Fibroblast of lung (primary cell): ENCODE measurements at regions not wholly inside any gene's neighbourhood (a gene's known extent, or its start where the extent isn't known, plus 50 kb on each side); places are given as distances from the start of the nearest gene placed in this dataset.

ENCODE experiments used
- DNase-seq, 2 donors: peaks; one replicate each; pipeline versions ENCODE4 v3.0.0 to v3.0.0-alpha.2; 2010; ENCODE audit warnings: low read depth in 2 of 2
- H2AFZ ChIP-seq: 2 replicates; pipeline ENCODE4 v1.5.1; 2012; ENCODE audit warnings: low read length, control low read depth, inconsistent platforms
- H3K27ac ChIP-seq: 2 replicates; pipeline ENCODE4 v1.5.1; 2011; ENCODE audit warnings: low read length, control low read depth; ENCODE audit not compliant: insufficient read depth
- H3K27me3 ChIP-seq: 2 replicates; pipeline ENCODE4 v1.5.1; 2011; ENCODE audit warnings: mild to moderate bottlenecking, low read length; ENCODE audit not compliant: control insufficient read depth, insufficient read depth
- H3K36me3 ChIP-seq: 2 replicates; pipeline ENCODE4 v1.5.1; 2011; ENCODE audit warnings: low read length; ENCODE audit not compliant: control insufficient read depth, insufficient read depth
- H3K4me1 ChIP-seq: 2 replicates; pipeline ENCODE4 v1.5.1; 2011; ENCODE audit warnings: low read length; ENCODE audit not compliant: control insufficient read depth, insufficient read depth; ENCODE audit errors: extremely low read depth
- H3K4me2 ChIP-seq: 2 replicates; pipeline ENCODE4 v1.5.1; 2011; ENCODE audit warnings: low read length, control low read depth; ENCODE audit not compliant: insufficient read depth; ENCODE audit errors: extremely low read depth
- H3K4me3 ChIP-seq, 4 experiments: fragments of 200-600 bp in 1 of 4; sonication (generic) in 1 of 4; replicated peaks in 1 of 4; 2 replicates each; pipeline ENCODE4 v1.5.1; 2011 to 2016; ENCODE audit warnings: low read length in 4 of 4, low read depth in 3 of 4, mild to moderate bottlenecking in 3 of 4, control low read depth in 2 of 4, inconsistent platforms in 1 of 4, mixed read lengths in 1 of 4; ENCODE audit not compliant: insufficient read depth in 1 of 4; ENCODE audit errors: control extremely low read depth in 1 of 4
- H3K79me2 ChIP-seq: 2 replicates; pipeline ENCODE4 v1.5.1; 2012; ENCODE audit warnings: mild to moderate bottlenecking, low read length, inconsistent platforms; ENCODE audit not compliant: control insufficient read depth, insufficient read depth
- H3K9ac ChIP-seq: 2 replicates; pipeline ENCODE4 v1.5.1; 2011; ENCODE audit warnings: mild to moderate bottlenecking, low read length, control low read depth; ENCODE audit not compliant: insufficient read depth
- H3K9me3 ChIP-seq: 2 replicates; pipeline ENCODE4 v1.5.1; 2012; ENCODE audit warnings: low read depth, low read length; ENCODE audit not compliant: control insufficient read depth, insufficient read depth
- H4K20me1 ChIP-seq: 2 replicates; pipeline ENCODE4 v1.5.1; 2011; ENCODE audit warnings: low read length; ENCODE audit not compliant: control insufficient read depth, insufficient read depth; ENCODE audit errors: extremely low read depth
- EZH2 ChIP-seq: IDR thresholded peaks from 2 replicates; pipeline ENCODE4 v1.5.1; 2012; ENCODE audit warnings: low read length, control low read depth, mild to moderate bottlenecking; ENCODE audit errors: missing control alignments
- TF ChIP-seq, protein P1 (sequence below), 2 donors: IDR thresholded peaks in 1 of 2; conservative IDR thresholded peaks in 1 of 2; 1 replicate in 1 of 2; 2 replicates in 1 of 2; pipeline ENCODE4 v1.5.1; 2011 to 2012; ENCODE audit warnings: low read length in 2 of 2, control low read depth in 1 of 2, inconsistent platforms in 1 of 2, low read depth in 1 of 2, mild to moderate bottlenecking in 1 of 2

DNA sequence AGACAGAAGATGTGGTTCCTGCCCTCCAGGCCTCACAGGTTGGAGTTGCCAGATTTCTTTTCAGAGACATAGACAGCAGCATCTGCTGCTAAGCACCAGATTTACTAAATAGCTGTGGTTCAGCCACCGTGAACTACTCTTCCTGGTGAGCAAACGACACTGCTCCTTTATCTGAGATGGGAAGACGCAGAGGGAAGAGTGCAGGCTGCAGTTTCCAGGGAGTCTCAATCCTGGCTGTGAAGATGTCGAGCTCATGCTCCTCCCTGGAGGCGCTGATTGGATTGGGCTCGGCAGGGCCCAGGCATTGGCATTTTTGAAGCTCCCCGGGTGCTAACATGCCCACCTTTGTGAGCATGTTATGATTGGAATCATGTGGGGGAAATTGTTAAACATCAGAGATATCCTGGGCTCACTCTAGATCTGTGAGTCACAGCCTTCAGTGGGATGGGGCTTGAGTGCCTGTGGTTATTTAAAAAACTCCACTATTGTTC lies 314.8 kb downstream of the TSN start:
- Histone ChIP-seq H4K20me1 (no peaks in the 10 kb centered on the region), H3K9me3 (no peaks in the 10 kb centered on the region), H3K27ac (no peak overlapping the region), H3K36me3 (no peaks in the 10 kb centered on the region), H2AFZ (no peak overlapping the region), H3K79me2 (no peaks in the 10 kb centered on the region), H3K27me3 (no peaks in the 10 kb centered on the region), H3K4me2 (no peak overlapping the region), H3K9ac (no peak overlapping the region), H3K4me3 (no peak overlapping the region), H3K4me1 (no peaks in the 10 kb centered on the region)
- peak in 1 of 2 donors; percentile 92 for DNase-seq
- no peak for TF ChIP-seq EZH2
- TF ChIP-seq, protein P1, sequence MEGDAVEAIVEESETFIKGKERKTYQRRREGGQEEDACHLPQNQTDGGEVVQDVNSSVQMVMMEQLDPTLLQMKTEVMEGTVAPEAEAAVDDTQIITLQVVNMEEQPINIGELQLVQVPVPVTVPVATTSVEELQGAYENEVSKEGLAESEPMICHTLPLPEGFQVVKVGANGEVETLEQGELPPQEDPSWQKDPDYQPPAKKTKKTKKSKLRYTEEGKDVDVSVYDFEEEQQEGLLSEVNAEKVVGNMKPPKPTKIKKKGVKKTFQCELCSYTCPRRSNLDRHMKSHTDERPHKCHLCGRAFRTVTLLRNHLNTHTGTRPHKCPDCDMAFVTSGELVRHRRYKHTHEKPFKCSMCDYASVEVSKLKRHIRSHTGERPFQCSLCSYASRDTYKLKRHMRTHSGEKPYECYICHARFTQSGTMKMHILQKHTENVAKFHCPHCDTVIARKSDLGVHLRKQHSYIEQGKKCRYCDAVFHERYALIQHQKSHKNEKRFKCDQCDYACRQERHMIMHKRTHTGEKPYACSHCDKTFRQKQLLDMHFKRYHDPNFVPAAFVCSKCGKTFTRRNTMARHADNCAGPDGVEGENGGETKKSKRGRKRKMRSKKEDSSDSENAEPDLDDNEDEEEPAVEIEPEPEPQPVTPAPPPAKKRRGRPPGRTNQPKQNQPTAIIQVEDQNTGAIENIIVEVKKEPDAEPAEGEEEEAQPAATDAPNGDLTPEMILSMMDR (conservative IDR thresholded peaks at IDR 0.05 in 1 of 2, IDR thresholded peaks at IDR 0.05 in 1 of 2; ENCODE audit: low read depth in 1 of 2, low read length in 2 of 2), result no peak

DNA sequence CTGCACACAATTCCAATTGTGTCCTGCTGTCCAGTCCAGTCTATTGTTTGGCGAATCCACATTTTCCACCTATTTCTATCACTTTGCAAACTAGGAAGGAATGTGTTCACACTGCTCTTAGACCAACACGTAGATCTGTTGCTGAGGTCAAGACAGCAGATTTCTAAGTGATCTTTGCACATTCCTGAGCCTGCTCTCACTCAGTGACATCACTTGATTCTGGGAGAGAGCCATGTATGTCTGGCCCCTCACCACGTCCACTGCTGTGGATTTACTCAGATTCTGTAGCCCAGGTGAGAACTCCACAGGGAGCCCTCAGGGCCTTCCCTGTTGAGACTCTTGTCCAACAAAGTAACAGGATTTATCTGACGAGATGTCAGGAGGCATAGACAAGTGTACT lies 317.2 kb downstream of the TSN start:
- Histone ChIP-seq H3K4me1 (no peaks in the 10 kb centered on the region), H3K9me3 (no peaks in the 10 kb centered on the region), H2AFZ (no peak overlapping the region), H3K27ac (no peak overlapping the region), H3K36me3 (no peaks in the 10 kb centered on the region), H3K9ac (no peak overlapping the region), H3K79me2 (no peaks in the 10 kb centered on the region), H3K4me2 (no peak overlapping the region), H4K20me1 (no peaks in the 10 kb centered on the region), H3K27me3 (no peaks in the 10 kb centered on the region), H3K4me3 (no peak overlapping the region)
- peak in 1 of 2 donors; percentile 92 for DNase-seq
- TF ChIP-seq, protein P1 (conservative IDR thresholded peaks at IDR 0.05 in 1 of 2, IDR thresholded peaks at IDR 0.05 in 1 of 2; ENCODE audit: low read depth in 1 of 2, low read length in 2 of 2), result no peak
- TF ChIP-seq EZH2, result no peak

DNA sequence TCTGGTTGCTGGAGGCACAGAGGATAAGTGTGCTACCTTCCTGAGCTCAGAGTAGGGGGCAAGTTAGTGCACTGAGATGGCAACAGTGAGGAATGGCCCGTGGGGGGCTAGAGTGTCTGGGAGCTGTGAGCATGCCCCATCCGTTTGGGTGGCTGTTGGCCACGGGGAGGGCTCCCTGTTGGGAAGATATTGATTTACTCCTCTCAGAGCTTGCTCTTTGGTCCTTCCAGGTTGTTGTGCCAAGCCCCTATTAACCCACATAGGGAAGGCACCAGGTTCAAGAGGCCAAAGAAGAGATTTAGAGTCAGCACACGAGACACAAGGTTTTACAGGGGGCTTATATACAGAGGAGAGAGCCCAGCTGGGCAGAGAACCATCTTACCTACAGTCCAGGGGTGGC lies 318.8 kb downstream of the TSN start:
- DNase-seq, result no peak
- Histone ChIP-seq H3K4me2 (no peak overlapping the region), H4K20me1 (no peaks in the 10 kb centered on the region), H3K36me3 (no peaks in the 10 kb centered on the region), H3K27ac (no peak overlapping the region), H3K9ac (no peak overlapping the region), H3K79me2 (no peaks in the 10 kb centered on the region), H3K4me3 (no peak overlapping the region), H3K27me3 (no peaks in the 10 kb centered on the region), H3K4me1 (no peaks in the 10 kb centered on the region), H3K9me3 (no peaks in the 10 kb centered on the region), H2AFZ (no peak overlapping the region)
- TF ChIP-seq EZH2, result no peak
